GM20000 (cell line): ENCODE measurements at regions not wholly inside any gene's neighbourhood (a gene's known extent, or its start where the extent isn't known, plus 50 kb on each side); places are given as distances from the start of the nearest gene placed in this dataset.
"Not testable (repeated sequence)": the region's sequence is repeated elsewhere in the genome, so short reads cannot be mapped to it uniquely, and the experiment has no call there.

Experiments used
- DNase-seq: peaks from one replicate; pipeline ENCODE4 v3.0.0; 2012; ENCODE audit warnings: low spot score
- TF ChIP-seq, protein P1 (sequence below): IDR thresholded peaks from 2 replicates; pipeline ENCODE4 v1.5.1; 2012; ENCODE audit warnings: mild to moderate bottlenecking, control low read depth; ENCODE audit errors: extremely low read depth, missing control alignments

DNA sequence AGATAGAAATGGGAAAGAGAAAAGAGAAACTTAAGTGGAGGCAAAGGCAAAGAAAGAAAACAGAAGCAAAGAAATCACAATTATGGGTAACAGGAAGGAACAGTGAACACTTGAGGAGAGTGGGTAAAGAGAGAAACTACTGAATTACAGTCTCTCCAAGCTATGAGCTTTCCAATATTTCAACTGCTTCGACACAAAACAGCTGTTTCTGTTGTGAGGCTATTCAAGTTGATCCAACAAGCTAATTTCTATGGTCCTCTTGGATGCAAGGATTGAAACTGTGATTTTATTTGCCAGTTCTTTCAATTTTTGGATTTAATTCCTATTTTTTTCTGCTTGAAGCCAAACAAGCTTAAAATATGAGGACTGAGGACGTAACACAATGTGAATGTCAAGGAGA is 80.5 kb upstream of the ADGRA3 start:
- TF ChIP-seq, protein P1, sequence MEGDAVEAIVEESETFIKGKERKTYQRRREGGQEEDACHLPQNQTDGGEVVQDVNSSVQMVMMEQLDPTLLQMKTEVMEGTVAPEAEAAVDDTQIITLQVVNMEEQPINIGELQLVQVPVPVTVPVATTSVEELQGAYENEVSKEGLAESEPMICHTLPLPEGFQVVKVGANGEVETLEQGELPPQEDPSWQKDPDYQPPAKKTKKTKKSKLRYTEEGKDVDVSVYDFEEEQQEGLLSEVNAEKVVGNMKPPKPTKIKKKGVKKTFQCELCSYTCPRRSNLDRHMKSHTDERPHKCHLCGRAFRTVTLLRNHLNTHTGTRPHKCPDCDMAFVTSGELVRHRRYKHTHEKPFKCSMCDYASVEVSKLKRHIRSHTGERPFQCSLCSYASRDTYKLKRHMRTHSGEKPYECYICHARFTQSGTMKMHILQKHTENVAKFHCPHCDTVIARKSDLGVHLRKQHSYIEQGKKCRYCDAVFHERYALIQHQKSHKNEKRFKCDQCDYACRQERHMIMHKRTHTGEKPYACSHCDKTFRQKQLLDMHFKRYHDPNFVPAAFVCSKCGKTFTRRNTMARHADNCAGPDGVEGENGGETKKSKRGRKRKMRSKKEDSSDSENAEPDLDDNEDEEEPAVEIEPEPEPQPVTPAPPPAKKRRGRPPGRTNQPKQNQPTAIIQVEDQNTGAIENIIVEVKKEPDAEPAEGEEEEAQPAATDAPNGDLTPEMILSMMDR: no peak
- DNase-seq: no peak

DNA sequence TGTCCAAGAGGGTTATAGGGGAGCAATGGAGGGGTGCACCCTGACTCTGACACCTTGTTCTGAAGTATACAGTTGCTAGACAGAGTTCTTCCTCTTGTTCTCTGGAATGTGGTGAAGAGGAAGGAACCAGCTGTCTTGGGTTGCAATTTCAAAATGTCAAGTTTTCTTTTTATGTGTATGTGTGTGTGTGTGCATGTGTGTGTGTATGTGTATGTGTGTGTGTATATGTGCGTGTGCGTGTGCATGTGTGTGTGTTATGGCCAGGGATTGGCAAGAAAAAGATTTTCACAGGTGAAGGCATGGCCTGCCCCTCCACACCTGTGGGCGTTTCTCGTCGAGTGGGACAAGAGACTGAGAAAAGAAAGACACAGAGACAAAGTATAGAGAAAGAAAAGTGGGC is 81.6 kb upstream of the ADGRA3 start:
- TF ChIP-seq, protein P1: no peak
- no peak for DNase-seq

DNA sequence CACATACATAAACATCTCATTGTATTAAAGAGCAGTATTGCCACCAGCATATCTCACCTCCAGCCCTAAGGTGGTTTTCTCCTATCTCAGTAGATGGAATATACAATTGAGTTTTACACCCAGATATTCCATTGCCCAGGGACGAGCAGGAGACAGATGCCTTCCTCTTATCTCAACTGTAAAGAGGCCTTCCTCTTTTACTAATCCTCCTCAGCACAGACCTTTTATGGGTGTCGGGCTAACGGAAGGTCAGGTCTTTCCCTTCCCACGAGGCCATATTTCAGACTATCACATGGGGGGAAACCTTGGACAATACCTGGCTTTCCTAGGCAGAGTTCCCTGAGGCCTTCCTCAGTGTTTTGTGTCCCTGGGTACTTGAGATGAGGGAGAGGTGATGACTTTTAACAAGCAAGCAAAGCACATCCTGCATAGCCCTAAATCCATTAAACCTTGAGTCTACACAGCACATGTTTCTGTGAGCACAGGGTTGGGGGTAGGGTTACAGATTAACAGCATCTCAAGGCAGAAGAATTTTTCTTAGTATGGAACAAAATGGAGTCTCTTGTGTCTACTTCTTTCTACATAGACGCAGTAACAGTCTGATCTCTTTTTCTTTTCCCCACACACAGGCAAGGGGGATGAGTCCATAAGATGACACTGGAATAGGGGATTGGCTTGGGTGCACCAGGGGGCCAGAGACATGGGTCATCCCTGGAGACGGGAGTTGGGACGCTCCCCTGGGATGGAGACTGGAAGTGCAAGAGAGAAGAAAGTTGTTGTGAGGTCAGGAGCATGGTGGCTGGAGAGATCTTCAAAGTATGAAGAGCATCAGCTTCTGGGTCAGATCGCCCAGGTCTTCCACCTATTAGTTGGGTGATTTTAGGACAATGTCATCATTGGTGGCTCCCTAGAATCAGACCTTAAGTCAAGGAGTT is 82.5 kb upstream of the ADGRA3 start:
- not testable (repeated sequence) for DNase-seq

DNA sequence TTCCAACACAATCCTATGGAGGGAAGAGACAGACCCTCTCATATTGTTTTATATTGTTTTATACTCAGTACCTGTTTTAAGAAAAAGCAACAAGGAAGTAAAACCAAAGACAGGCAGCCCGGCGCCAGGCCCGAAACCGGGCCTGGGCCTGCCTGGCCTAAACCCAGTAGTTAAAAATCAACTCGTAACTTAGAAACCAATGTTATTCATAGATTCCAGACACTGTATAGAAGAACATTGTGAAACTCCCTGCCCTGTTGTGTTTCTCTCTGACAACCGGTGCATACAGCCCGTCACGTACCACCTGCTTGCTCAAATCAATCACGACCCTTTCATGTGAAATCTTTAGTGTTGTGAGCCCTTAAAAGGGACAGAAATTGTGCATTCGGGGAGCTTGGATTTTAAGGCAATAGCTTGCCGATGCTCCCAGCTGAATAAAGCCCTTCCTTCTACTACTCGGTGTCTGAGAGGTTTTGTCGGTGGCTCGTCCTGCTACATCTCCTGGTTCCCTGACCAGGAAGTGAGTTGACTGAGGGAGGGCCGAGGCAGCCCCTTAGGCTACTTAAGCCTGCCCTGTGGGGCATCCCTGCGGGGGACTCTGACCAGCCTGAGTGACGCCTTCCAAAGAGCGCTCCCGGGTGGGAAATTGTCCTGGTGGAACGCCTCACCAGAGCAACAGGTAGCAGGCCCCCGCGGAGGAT is 83.5 kb upstream of the ADGRA3 start:
- DNase-seq: not testable (repeated sequence)

DNA sequence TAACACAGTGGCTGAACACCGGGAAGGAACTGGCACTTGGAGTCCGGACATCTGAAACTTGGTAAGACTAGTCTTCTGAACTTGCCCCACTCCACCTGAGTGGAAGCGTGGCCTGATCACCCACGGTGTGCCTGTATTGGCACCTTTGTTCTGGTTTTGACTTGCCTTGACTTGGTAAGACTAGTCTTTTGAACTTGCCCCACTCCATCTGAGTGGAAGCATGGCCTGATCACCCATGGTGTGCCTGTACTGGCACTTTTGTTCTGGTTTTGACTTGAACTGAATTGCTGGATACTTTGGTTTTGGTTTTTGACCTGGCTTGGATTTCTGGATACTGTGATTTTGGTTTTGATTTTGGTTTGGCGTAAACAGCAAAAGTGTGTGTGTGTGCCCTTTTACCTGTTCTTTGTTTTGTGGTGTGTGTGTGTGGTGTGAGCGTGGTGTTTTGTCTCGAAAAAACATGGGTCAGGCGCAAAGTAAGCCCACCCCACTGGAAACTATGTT is 84.1 kb upstream of the ADGRA3 start:
- not testable (repeated sequence) for DNase-seq

DNA sequence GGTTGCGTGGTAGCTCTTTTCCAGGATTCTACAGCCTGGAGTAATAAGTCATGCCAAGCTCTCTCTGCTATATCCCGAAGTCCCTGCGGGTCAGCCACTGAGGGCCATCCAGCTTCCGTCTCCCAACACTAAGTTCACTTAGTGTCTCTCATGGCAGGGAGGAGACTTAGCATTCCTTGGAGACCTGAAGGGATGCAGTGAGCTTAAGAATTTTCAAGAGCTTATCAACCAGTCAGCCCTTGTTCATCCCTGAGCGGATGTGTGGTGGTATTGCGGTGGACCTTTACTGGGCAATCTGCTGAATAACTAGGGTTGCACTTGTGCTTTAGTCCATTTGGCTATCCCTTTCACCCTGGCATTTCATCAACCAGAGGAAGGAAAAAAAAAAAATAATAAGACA is 85.8 kb upstream of the ADGRA3 start:
- DNase-seq: not testable (repeated sequence)

DNA sequence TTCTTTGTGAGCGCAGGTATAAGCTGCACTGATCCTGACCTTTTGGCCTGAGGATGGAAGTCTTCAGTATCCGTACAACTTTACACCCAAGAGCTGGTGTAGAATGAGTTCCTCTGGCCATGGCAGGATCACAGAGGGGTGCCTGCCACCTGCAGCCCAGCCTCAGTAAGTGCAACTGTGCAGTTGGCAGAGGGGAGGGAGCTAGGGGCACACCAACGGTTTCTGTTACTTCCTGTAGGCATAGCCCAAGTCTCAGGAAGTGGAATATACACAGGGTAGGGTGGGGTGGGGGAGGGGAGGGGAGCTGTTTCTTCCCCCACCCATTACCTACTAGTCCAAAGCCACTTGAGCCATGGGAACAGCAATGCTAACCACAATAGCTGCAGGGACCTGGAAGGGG is 85.4 kb upstream of the GBA3 start:
- peak; percentile 15 for DNase-seq
- TF ChIP-seq, protein P1: peak; percentile 15

DNA sequence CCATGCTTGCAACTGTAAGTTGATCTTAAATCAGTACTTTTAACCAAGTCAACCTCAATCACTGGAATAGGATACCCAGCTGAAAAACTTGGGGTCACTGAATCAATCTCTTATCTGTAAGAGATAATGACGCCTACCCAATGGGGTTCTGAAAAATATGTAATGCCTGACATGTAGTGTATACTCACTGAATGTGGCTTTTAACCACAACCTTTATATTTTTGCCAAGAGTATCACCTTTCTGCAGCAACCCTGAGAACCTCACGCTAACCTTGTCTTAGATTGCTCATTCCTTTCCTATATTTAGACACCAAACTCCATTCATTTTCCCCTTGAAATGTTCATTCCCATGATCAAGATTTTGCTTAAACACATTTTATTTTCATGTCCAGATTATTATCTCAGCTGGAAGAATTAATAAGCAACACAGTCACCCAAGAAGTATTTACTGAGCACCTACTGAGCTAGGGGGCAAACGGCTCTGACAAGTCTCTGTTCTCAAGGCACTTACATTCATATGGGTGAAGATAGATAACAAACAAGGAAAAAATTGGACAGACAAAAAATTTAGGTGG is 82.7 kb upstream of the GBA3 start:
- not testable (repeated sequence) for DNase-seq

DNA sequence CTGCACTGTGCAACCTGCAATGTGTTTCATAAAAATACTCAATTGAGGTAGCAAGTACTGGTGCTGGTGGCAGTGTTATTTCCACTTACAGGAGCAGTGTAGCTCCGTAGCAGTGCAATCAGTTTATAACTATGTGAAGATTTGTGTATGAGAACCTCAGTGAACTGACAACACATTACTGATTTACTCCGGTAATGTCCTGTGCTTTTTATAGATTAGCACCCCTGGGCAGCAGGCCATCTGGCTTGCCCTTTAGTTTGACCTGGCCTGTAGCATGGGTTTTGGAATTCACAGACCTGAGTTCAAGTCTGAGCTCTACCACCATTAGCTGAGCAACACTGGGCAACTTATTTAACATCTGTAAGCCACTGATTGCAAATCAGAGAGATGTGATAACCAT is 78.6 kb upstream of the GBA3 start:
- no peak for DNase-seq
- TF ChIP-seq, protein P1: no peak

DNA sequence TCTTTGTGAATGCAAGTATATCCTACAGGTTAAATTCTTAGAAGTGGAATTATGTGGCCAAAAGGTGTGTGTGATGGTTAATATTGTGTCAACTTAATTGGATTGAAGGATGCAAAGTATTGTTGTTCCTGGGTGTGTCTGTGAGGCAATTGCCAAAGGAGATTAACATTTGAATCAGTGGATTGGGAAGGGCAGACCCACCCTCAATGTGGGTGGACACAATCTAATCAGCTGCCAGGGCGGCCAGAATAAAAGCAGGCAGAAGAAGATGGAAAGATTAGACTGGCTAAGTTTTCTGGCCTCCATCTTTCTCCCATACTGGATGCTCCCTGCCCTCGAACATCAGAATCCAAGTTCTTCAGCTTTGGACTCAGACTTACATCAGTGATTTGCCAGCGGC is 76.2 kb upstream of the GBA3 start:
- TF ChIP-seq, protein P1: no peak
- DNase-seq: no peak

DNA sequence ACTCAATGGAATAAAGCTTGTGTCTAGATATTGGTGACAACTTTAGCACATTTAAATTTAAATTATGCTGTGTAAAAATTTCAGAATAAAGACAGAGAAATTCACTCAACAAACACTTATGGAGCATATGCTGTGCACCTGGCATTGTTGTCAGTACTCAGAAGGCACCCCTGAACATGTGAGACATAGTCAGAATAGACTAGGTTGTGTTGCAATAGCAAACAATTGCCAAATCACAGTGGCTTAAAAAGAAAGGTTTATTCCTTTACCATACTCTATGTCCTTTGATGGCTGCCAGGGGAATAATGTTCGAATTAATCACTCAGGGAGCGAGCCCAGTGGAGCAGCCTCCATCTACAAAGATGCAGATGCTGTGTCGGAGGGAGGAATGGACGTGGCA is 72.6 kb upstream of the GBA3 start:
- not testable (repeated sequence) for DNase-seq

DNA sequence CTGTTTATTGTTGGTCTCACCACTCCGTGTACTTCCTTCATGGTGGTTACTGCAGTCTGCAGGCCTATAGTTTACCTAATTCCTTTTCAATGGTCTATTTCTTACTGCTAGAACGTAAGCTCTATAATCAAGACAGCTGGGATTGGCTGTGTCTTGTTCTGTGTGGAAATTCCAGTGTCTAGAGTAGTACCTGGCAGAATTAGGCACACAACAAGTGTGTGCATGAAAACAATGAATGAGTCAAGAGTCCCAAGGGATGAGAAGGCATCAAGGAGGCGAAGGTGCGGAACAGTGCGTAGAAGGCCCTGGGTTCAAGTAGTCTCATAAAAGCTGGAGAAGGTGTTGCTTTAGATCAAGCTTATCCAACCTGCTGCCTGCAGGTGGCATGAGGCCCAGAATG is 70.8 kb upstream of the GBA3 start:
- not testable (repeated sequence) for DNase-seq

DNA sequence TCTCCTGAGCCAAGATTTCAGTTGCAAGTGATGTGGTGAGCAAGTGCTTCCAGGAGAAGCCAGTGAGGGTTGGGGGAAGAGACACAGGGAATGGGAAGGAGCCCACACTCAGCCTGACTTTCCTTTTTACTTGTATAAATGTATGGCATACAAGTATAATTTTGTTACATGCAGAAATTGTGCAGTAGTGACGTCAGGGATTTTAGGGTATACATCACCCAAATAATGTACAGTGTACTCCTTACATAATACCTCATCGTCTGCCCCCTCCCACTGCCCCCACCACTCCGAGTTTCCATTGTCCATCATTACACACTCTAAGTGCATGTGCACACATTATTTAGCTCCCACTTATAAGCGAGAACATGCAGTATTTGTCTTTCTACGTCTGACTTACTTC is 68.7 kb upstream of the GBA3 start:
- not testable (repeated sequence) for DNase-seq
